HG03280 (cell line): ENCODE measurements at regions not wholly inside any gene's neighbourhood (a gene's known extent, or its start where the extent isn't known, plus 50 kb on each side); places are given as distances from the start of the nearest gene placed in this dataset.
A peak's percentile ranks its signal among the peaks of the same experiment; 100 is the strongest.

Experiments
- ATAC-seq: cut with Tn5 transposase; IDR thresholded peaks from one replicate; pipeline ENCODE4 v1.9.1; 2021; ENCODE audit warnings: mild to moderate bottlenecking, moderate library complexity; ENCODE audit not compliant: unreplicated experiment

GRCh38 chr1:221408117-221408803 is 333.6 kb downstream of the DUSP10 start:
- ATAC-seq, result no peak

- ATAC-seq, result no peak
These were observed 330.6 kb downstream of the DUSP10 start for GRCh38 chr1:221411283-221411682.

GRCh38 chr1:221414772-221415539 is 326.9 kb downstream of the DUSP10 start:
- no peak for ATAC-seq

- no peak for ATAC-seq
These were observed 326.2 kb downstream of the DUSP10 start for GRCh38 chr1:221415651-221416050.

- no peak for ATAC-seq
These were observed 325.7 kb downstream of the DUSP10 start for GRCh38 chr1:221416142-221416541.

- no peak for ATAC-seq
These were observed 325.2 kb downstream of the DUSP10 start for GRCh38 chr1:221416723-221417122.

GRCh38 chr1:221418346-221418745 is 323.5 kb downstream of the DUSP10 start:
- ATAC-seq, result no peak

GRCh38 chr1:221419513-221420095 is 322.3 kb downstream of the DUSP10 start:
- no peak for ATAC-seq

GRCh38 chr1:221429264-221429663 is 312.6 kb downstream of the DUSP10 start:
- ATAC-seq, result no peak

- no peak for ATAC-seq
These were observed 311.5 kb downstream of the DUSP10 start for GRCh38 chr1:221430152-221430960.

GRCh38 chr1:221431068-221431651 is 310.7 kb downstream of the DUSP10 start:
- no peak for ATAC-seq

- ATAC-seq, result no peak
These were observed 309.9 kb downstream of the DUSP10 start for GRCh38 chr1:221431961-221432360.

- peak; percentile 45 for ATAC-seq
These were observed 306.4 kb downstream of the DUSP10 start for GRCh38 chr1:221435504-221435904.

- no peak for ATAC-seq
These were observed 304.7 kb downstream of the DUSP10 start for GRCh38 chr1:221437171-221437570.

GRCh38 chr1:221437926-221438325 is 304.0 kb downstream of the DUSP10 start:
- ATAC-seq, result no peak

- peak; percentile 91 for ATAC-seq
These were observed 302.7 kb downstream of the DUSP10 start for GRCh38 chr1:221439008-221439746.

GRCh38 chr1:221439747-221440501 is 302.0 kb downstream of the DUSP10 start:
- ATAC-seq, result no peak

- ATAC-seq, result no peak
These were observed 301.2 kb downstream of the DUSP10 start for GRCh38 chr1:221440658-221441057.

GRCh38 chr1:221442056-221442455 is 299.8 kb downstream of the DUSP10 start:
- ATAC-seq, result no peak
